Neural cell (in vitro differentiated cells): ENCODE measurements at regions not wholly inside any gene's neighbourhood (a gene's known extent, or its start where the extent isn't known, plus 50 kb on each side); places are given as distances from the start of the nearest gene placed in this dataset.
"Not testable (repeated sequence)": the region's sequence is repeated elsewhere in the genome, so short reads cannot be mapped to it uniquely, and the experiment has no call there.

Source experiments
- H2AFZ ChIP-seq: fragments of 200-600, 300-800 bp; sonication (generic), shearing (Covaris generic); 2 replicates; pipeline ENCODE4 v1.6.0; 2014; ENCODE audit warnings: low read depth, mild to moderate bottlenecking, antibody characterized with exemption, low read length, moderate library complexity
- H3F3A ChIP-seq: fragments of 200-600 bp; shearing (Covaris generic); 2 replicates; pipeline ENCODE4 v1.6.1; 2016; ENCODE audit warnings: mild to moderate bottlenecking, moderate library complexity, mixed read lengths, antibody characterized with exemption, low read length; ENCODE audit not compliant: insufficient read depth, poor library complexity, severe bottlenecking
- H3K27ac ChIP-seq: fragments of 200-600, 300-800 bp; sonication (generic), shearing (Covaris generic); 2 replicates; pipeline ENCODE4 v1.5.1; 2014; ENCODE audit warnings: mild to moderate bottlenecking, low read length, moderate library complexity
- H3K27me3 ChIP-seq: fragments of 300-800, 200-600 bp; sonication (generic), shearing (Covaris generic); 2 replicates; pipeline ENCODE4 v1.6.0; 2014; ENCODE audit warnings: mild to moderate bottlenecking, low read depth, low read length, moderate library complexity; ENCODE audit not compliant: insufficient read depth
- H3K36me3 ChIP-seq: fragments of 300-800, 200-600 bp; sonication (generic), shearing (Covaris generic); 2 replicates; pipeline ENCODE4 v1.5.1; 2014; ENCODE audit warnings: mild to moderate bottlenecking, antibody characterized with exemption, low read length, moderate library complexity; ENCODE audit not compliant: insufficient read depth
- H3K4me2 ChIP-seq: fragments of 300-800, 200-600 bp; sonication (generic), shearing (Covaris generic); 2 replicates; pipeline ENCODE4 v1.6.0; 2014; ENCODE audit warnings: mild to moderate bottlenecking, low read length
- H3K4me3 ChIP-seq: fragments of 300-800, 200-600 bp; sonication (generic), shearing (Covaris generic); 2 replicates; pipeline ENCODE4 v1.5.1; 2014; ENCODE audit warnings: mild to moderate bottlenecking, low read length, moderate library complexity
- H3K79me2 ChIP-seq: fragments of 200-600 bp; shearing (Covaris generic); replicated peaks from 2 replicates; pipeline ENCODE4 v1.6.0; 2014; ENCODE audit warnings: mild to moderate bottlenecking, low read length, moderate library complexity; ENCODE audit not compliant: insufficient read depth
- H3K9ac ChIP-seq: fragments of 300-800, 200-600 bp; sonication (generic), shearing (Covaris generic); 2 replicates; pipeline ENCODE4 v1.6.1; 2016; ENCODE audit warnings: mild to moderate bottlenecking, low read length, mixed read lengths
- H3K9me2 ChIP-seq: fragments of 200-600 bp; shearing (Covaris generic); 2 replicates; pipeline ENCODE4 v1.6.1; 2016; ENCODE audit warnings: mild to moderate bottlenecking, low read length, mixed read lengths; ENCODE audit not compliant: insufficient read depth
- H3K9me3 ChIP-seq: fragments of 200-600, 300-800 bp; sonication (generic), shearing (Covaris generic); 2 replicates; pipeline ENCODE4 v1.6.1; 2016; ENCODE audit warnings: mild to moderate bottlenecking, mixed run types, low read length, moderate library complexity, mixed read lengths
- H4K20me1 ChIP-seq: fragments of 200-600 bp; shearing (Covaris generic); 2 replicates; pipeline ENCODE4 v1.6.1; 2016; ENCODE audit warnings: mild to moderate bottlenecking, mixed run types; ENCODE audit not compliant: insufficient read depth
- CTCF ChIP-seq: fragments of 450-650 bp; IDR thresholded peaks from 2 replicates; pipeline ENCODE4 v1.5.1; 2014; ENCODE audit warnings: antibody characterized with exemption, mild to moderate bottlenecking, moderate library complexity; ENCODE audit not compliant: poor library complexity, severe bottlenecking
- EP300 ChIP-seq: fragments of 450-650 bp; conservative IDR thresholded peaks from 2 replicates; pipeline ENCODE4 v1.6.1; 2014; ENCODE audit warnings: antibody characterized with exemption, mild to moderate bottlenecking, moderate library complexity; ENCODE audit not compliant: poor library complexity, severe bottlenecking
- EZH2 ChIP-seq: fragments of 200-600, 300-800 bp; shearing (Covaris generic), sonication (generic); IDR thresholded peaks from 2 replicates; pipeline ENCODE4 v1.6.1; 2014; ENCODE audit warnings: antibody characterized with exemption, low read length, borderline replicate concordance, mild to moderate bottlenecking; ENCODE audit not compliant: insufficient read depth, poor library complexity, severe bottlenecking
- MXI1 ChIP-seq: fragments of 450-650 bp; conservative IDR thresholded peaks from 2 replicates; pipeline ENCODE4 v1.6.1; 2014; ENCODE audit warnings: antibody characterized with exemption, mild to moderate bottlenecking; ENCODE audit not compliant: poor library complexity, severe bottlenecking
- POLR2AphosphoS5 ChIP-seq: IDR thresholded peaks from 2 replicates; pipeline ENCODE4 v1.6.1; 2012
- RAD21 ChIP-seq: fragments of 450-650 bp; conservative IDR thresholded peaks from 2 replicates; pipeline ENCODE4 v1.6.1; 2014; ENCODE audit warnings: antibody characterized with exemption, mild to moderate bottlenecking, moderate library complexity
- REST ChIP-seq: IDR thresholded peaks from 2 replicates; pipeline ENCODE4 v1.6.1; 2012; ENCODE audit warnings: borderline replicate concordance
- SMC3 ChIP-seq: fragments of 450-650 bp; conservative IDR thresholded peaks from 2 replicates; pipeline ENCODE4 v1.6.1; 2014; ENCODE audit warnings: antibody characterized with exemption, mild to moderate bottlenecking, moderate library complexity; ENCODE audit not compliant: poor library complexity
- TAF1 ChIP-seq: IDR thresholded peaks from 2 replicates; pipeline ENCODE4 v1.6.1; 2012; ENCODE audit warnings: low read depth

GRCh38 chrX:96590403-96590802, 94.2 kb upstream of the DIAPH2 start:
- Histone ChIP-seq H3K9ac (no peak overlapping the region), H3K79me2 (no peaks in the 10 kb centered on the region)
- TF ChIP-seq MXI1 (no peak), TAF1 (no peak), POLR2AphosphoS5 (peak; percentile 91), REST (peak; percentile 92), EZH2 (no peak), CTCF (no peak), EP300 (peak; percentile 95), RAD21 (no peak), SMC3 (no peak)

GRCh38 chrX:96591421-96591820, 93.2 kb upstream of the DIAPH2 start:
- no peak overlapping the region for H3K9ac ChIP-seq
- H3K9me3 ChIP-seq: no peaks in the 10 kb centered on the region
- H3K4me3 ChIP-seq: no peak overlapping the region
- no peak overlapping the region for H2AFZ ChIP-seq
- no peaks in the 10 kb centered on the region for H3K9me2 ChIP-seq
- H4K20me1 ChIP-seq: no peaks in the 10 kb centered on the region
- H3K79me2 ChIP-seq: no peaks in the 10 kb centered on the region
- H3K4me2 ChIP-seq: no peak overlapping the region
- H3K27me3 ChIP-seq: no peaks in the 10 kb centered on the region
- no peak overlapping the region for H3K27ac ChIP-seq
- no peaks in the 10 kb centered on the region for H3F3A ChIP-seq
- H3K36me3 ChIP-seq: no peaks in the 10 kb centered on the region
- TF ChIP-seq POLR2AphosphoS5 (no peak), EP300 (no peak), SMC3 (no peak), CTCF (no peak), TAF1 (no peak), RAD21 (no peak), MXI1 (no peak), REST (no peak), EZH2 (no peak)

More at GRCh38 chrX:96590403-96590802, 94.2 kb upstream of the DIAPH2 start:
- H2AFZ ChIP-seq: no peak overlapping the region
- no peaks in the 10 kb centered on the region for H3K9me2 ChIP-seq
- H3K9me3 ChIP-seq: no peaks in the 10 kb centered on the region
- H3K36me3 ChIP-seq: no peaks in the 10 kb centered on the region
- H3K4me2 ChIP-seq: no peak overlapping the region
- no peak overlapping the region for H3K4me3 ChIP-seq
- H4K20me1 ChIP-seq: no peaks in the 10 kb centered on the region
- no peaks in the 10 kb centered on the region for H3K27me3 ChIP-seq
- H3K27ac ChIP-seq: no peak overlapping the region
- no peaks in the 10 kb centered on the region for H3F3A ChIP-seq

- not testable (repeated sequence) for H3K9ac ChIP-seq, H3F3A ChIP-seq, H3K9me3 ChIP-seq, H4K20me1 ChIP-seq, H3K9me2 ChIP-seq, H2AFZ ChIP-seq, H3K4me2 ChIP-seq, H3K79me2 ChIP-seq, H3K36me3 ChIP-seq, H3K27me3 ChIP-seq, H3K4me3 ChIP-seq, H3K27ac ChIP-seq
These were observed 86.8 kb upstream of the DIAPH2 start for GRCh38 chrX:96597847-96598246.
